HG03039 (cell line): ENCODE measurements at regions not wholly inside any gene's neighbourhood (a gene's known extent, or its start where the extent isn't known, plus 50 kb on each side); places are given as distances from the start of the nearest gene placed in this dataset.
"Not testable (repeated sequence)": the region's sequence is repeated elsewhere in the genome, so short reads cannot be mapped to it uniquely, and the experiment has no call there.

Source experiments
- ATAC-seq: cut with Tn5 transposase; IDR thresholded peaks from one replicate; pipeline ENCODE4 v1.9.1; 2021; ENCODE audit warnings: mild to moderate bottlenecking, moderate library complexity; ENCODE audit not compliant: unreplicated experiment

- ATAC-seq, result no peak
These were observed 74.7 kb upstream of the DLG1 start for GRCh38 chr3:197373096-197373495.

- ATAC-seq, result no peak
These were observed 73.7 kb upstream of the DLG1 start for GRCh38 chr3:197372047-197372661.

DNA sequence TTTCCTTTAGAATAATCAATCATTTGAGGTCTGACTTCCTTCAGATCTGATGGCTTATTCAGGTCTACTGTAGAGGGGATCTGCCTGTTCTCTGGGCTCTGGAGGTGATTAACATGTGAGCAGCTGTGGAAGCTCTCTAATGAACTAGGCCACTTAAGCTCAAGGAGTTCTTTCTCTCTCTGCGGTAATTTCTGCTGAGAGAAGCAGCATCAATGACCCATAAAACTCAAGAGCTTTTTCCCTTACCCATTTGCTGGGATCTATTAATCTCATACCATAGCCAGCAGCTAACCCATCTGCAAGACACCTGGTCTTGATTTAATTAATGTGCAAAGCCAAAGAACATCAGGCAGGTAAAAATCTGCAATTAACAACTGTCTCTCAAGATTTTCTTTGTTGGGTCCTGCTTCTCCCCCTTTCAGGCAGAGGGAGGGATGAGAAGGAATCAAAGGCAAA is 73.2 kb upstream of the DLG1 start:
- ATAC-seq, result no peak

GRCh38 chr3:197369545-197369944 is 71.1 kb upstream of the DLG1 start:
- ATAC-seq, result no peak

DNA sequence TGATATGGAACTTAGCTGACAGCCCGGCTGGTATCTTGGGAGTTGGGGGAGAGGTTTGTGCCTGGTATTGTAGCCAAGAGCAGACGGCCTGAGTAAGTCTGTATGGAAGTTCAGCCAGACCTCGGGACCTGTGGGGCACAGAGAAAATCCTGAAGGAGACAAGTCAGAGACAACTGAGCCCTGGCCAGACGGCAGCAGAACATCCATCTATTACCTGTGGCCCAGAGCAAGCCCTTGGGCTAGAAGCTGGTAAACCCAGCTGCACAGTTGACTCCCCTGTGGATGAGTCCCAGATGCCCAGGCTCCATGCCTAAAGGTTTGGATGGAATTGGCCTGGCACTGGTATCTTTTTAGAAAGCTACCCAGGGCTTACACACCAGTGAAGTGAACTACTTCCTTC is 70.4 kb upstream of the DLG1 start:
- no peak for ATAC-seq

DNA sequence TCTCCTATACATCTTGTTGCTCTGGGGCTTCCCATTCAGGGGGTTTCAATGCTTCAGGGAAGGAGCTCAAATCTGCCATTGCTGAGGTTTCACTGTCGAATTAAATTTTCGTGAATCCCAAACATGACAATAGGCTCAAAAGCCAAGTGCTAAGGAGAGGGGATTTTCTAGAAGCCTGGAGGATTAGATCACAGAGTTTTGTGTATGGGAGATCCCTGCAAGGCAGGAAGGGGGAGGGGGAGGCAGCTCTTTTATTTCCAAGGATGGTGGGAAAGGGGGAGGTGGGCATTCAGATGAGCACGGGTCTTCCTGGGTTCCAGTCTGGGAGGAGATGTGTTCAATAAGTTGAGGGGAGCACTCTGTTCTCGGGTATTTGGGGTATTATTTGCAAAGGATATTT is 69.9 kb upstream of the DLG1 start:
- ATAC-seq, result no peak

DNA sequence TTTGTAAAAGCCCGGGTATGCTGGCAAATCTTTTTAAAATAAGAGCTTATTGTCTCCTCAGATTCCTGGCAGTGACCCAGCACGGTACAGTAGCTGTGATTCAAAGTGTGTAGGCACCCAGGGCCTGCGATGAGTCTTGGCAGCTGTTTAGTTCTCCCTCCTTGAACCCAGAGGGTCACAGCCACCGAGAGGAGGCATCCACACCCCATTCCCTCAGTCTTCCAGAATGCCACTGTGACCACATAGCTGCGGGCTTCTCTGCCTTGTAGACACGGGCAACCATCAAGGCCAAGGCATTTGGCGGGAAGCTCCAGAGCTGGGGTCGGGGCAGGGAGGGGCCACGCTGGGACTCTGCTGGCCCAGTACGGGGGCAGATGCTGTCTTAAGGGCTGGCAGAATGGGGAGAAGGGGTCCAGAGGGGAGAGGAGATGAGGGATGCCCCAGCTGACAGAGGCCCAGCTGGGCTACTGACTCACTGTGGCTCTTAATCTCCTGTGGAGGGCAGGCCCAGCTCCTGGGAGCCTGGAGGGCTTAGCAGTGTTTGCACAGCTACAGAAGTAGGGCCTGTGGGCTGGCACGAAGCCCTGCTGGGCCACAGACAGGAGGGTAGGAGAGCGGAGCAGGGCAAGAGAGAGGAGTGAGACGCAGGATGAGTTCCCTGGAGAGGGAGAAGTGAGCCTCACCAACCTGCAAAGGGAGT is 68.8 kb upstream of the DLG1 start:
- ATAC-seq, result no peak

DNA sequence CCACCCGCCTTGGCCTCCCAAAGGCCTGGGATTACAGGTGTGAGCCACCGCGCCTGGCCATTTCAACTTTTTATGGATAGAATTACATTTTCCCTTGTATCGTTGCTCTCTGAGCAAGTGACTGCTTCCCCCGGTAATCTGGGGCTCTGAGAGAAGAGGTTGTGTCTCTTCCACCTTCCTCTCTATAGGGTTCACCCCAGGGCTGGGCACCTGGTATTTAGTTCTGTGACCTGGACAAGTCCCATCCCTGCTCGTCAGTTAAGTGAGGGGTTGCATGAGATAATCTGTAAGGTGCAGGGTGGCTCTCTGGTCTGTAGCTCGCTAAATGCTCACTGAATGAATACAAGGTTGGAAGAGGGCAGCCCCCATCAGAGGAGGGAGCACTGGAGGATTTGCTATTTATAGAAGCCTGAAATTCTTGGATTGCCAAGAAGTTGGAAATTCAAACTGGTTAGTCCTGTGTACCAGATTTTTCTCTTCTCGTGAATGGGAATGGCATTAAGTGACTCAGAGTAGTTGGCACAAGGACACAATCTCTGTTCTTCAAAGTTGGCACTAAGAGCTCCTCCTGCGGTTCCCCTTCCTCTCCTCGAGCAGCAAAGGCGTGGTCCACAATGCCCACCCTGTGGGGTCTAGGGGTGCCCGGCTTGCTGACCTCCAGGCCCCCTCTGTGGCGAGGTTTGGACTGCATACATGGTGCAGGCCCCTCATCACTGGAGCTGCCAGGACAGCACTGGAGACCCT is 68.1 kb upstream of the DLG1 start:
- ATAC-seq, result no peak

- no peak for ATAC-seq
These were observed 67.2 kb upstream of the DLG1 start for GRCh38 chr3:197365586-197365985.

- ATAC-seq, result no peak
These were observed 66.1 kb upstream of the DLG1 start for GRCh38 chr3:197364410-197365071.

DNA sequence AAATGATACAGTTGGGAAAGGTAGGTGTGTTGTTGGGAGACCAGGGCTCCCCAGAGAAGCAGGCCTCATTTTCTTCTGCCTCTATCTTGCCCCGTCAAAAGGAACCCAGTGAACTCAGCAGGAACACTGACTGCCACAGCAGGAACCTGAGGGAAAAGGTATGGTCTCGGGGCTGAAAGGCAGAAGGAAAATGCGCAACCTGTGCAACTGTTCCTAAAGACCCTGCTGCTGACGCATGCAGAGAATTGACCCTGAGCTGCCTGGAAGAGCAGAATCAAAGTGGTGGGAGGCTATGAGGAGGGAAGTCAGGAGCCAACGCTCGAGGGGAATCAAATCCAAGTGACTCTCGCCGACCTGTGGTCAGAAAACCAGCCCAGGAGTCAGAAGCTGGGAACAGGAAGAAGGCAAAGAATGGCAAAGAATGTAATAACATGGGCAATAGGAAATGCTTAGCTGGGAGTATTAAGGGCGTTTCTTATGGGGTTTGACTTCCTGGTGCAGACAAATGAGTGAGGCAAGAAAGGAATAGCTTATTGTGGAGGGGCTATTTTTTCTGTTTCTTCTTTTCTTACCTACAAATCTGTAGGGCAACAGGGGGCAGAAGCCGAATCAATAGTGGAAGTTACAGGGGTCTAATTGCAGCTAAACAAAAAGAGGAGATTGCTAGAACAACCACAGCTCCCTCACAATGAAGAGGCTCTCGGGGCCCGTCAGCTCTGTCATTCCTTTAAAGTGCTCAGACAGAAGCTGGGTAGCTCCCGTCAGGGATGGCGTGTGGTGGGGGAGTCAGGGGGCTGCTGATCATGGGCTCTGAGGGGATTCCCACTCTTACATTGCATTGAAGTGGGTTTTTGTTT is 65.4 kb upstream of the DLG1 start:
- no peak for ATAC-seq

DNA sequence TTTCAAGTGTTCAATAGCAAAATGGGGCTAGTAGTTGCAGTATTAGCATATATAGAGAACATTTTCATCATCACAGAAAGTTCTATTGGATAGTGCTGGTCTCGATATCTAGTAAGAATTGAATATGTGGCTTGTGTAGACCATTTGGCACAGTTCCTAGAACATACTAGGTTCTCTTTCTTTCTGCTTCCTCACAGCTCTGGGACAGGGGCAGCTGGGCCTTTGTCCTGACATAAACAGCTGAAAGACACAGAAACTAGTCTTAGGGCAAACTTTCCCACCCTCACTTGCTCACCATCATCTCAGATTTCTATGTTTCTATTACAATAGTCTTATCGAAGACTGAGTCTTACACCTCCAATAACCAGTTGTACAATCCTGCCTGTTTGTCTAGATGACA is 63.7 kb upstream of the DLG1 start:
- no peak for ATAC-seq

- not testable (repeated sequence) for ATAC-seq
These were observed 61.7 kb upstream of the DLG1 start for GRCh38 chr3:197360095-197360494.

GRCh38 chr3:197359476-197359875 is 61.1 kb upstream of the DLG1 start:
- ATAC-seq, result not testable (repeated sequence)

DNA sequence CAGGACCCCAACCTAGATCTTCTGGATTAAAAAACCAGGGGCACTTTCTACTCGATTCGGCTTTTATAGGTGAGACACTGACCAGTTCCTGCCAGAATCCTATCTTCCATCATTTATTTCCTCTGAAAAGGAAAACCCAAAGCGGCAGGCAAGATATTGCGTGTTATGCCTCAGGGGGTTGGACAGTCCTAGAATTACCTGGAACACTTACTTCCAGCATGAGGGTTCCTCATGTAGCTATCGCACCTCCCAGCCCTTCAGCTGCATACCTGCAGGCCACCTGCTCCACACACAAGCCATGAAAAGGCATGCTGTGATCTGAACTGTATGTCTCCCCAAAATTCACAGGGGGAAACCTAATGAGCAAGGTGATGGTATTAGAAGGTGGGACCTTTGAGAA is 58.3 kb upstream of the DLG1 start:
- no peak for ATAC-seq

DNA sequence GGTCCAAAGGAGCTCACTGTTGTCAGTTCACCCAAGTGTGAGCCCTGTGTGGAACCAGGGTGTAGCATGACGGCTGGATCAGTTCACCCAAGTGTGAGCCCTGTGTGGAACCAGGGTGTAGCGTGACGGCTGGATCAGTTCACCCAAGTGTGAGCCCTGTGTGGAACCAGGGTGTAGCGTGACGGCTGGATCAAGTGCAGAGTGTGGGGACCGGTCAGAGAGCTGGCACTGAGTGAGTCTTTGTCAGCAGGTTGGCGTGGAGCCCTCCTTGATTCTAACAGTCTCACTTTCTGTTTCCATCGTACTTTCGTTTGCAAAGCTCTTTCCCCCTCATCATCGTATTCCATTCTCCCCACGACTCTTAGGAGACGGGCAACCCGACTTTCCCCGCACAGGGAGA is 57.9 kb upstream of the DLG1 start:
- no peak for ATAC-seq

DNA sequence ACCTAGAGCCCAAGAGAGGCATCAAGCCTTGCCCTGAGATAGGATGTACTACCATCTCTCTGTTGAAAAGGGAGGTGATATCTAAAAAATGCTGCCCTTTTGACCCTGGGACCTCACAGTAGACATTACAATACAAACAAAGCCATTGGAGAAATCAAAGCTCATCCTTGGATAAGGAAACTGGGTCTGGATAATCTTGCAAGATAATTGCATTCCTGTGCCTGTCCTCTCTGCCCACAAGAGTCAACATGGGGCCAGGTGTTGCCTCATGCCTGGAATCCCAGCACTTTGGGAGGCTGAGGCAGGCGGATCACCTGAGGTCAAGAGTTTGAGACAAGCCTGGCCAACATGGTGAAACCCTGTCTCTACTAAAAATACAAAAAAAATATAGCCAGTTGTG is 57.3 kb upstream of the DLG1 start:
- no peak for ATAC-seq

DNA sequence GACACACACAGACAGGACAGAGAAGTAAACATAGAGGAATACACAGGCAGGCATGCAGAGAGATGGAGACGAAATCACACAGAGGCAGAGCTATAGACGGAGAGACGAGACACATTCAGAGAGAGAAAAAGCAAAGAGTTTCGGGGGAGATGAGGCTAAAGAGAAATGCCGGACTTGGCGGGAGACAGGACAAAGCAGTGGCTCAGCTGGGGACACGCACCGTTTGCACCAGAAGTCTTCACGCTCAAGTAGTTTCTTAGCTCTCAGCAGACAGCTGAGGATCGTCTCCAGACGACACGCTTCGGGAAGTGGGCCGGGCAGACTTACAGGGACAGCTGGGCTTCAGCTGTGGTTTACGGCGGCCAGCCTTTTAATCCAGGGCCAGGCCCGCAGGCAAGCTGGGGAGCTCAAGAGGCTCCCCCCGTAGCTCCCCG is 56.2 kb upstream of the DLG1 start:
- ATAC-seq, result no peak

- no peak for ATAC-seq
These were observed 55.6 kb upstream of the DLG1 start for GRCh38 chr3:197353867-197354567.
